ENCODE measurements at regions not wholly inside any gene's neighbourhood (a gene's known extent, or its start where the extent isn't known, plus 50 kb on each side); places are given as distances from the start of the nearest gene placed in this dataset.

- H3K4me3 ChIP-seq (ENCODE audit: low read depth in 1 of 3, low read length in 3 of 3), result no peak overlapping the region
- peak overlapping the region; percentile 47 to 89 for H3K9ac ChIP-seq (ENCODE audit: low read depth in 1 of 2, low read length in 2 of 2)
- TF ChIP-seq JUND (IDR thresholded peaks at IDR 0.05) (no peak), GABPA (IDR thresholded peaks at IDR 0.05 in 1 of 2, conservative IDR thresholded peaks at IDR 0.05 in 1 of 2) (no peak), YY1 (IDR thresholded peaks at IDR 0.05) (no peak), ATF3 (IDR thresholded peaks at IDR 0.05) (no peak), NR2F2 (IDR thresholded peaks at IDR 0.05) (no peak), ZBTB33 (IDR thresholded peaks at IDR 0.05) (no peak), FOXA2 (IDR thresholded peaks at IDR 0.05) (no peak), MAX (IDR thresholded peaks at IDR 0.05) (no peak), HNF4G (IDR thresholded peaks at IDR 0.05) (no peak), SP1 (IDR thresholded peaks at IDR 0.05) (no peak), TAF1 (conservative IDR thresholded peaks at IDR 0.05) (no peak)
- no peaks in the 10 kb centered on the region for H3K36me3 ChIP-seq (ENCODE audit: control insufficient read depth in 4 of 4, insufficient read depth in 3 of 4, low read depth in 1 of 4, low read length in 3 of 4)
- H3K9me3 ChIP-seq (ENCODE audit: control insufficient read depth in 4 of 4, low read length in 3 of 4), result no peaks in the 10 kb centered on the region
- H3K27ac ChIP-seq (ENCODE audit: low read depth in 1 of 2, low read length in 2 of 2), result peak overlapping the region; percentile 92 to 93
- DNase-seq (ENCODE audit: low spot score), result no peak
- 76% methylated on average over 12 of the region's 12 CpGs for WGBS
- H3K27me3 ChIP-seq (ENCODE audit: control insufficient read depth in 4 of 4, insufficient read depth in 4 of 4, low read length in 3 of 4), result no peaks in the 10 kb centered on the region
- peaks cover 19 to 65% (median 51%) of the 10 kb centered on the region in 4 donors for H3K4me1 ChIP-seq (ENCODE audit: control insufficient read depth in 4 of 4, insufficient read depth in 4 of 4, low read length in 3 of 4)
Observed at GRCh38 chr1:234533034-234533891, 54.3 kb upstream of the TARBP1 start.

- Histone ChIP-seq H3K9me3 (ENCODE audit: control insufficient read depth in 4 of 4, low read length in 3 of 4) (no peaks in the 10 kb centered on the region), H3K36me3 (ENCODE audit: control insufficient read depth in 4 of 4, insufficient read depth in 3 of 4, low read depth in 1 of 4, low read length in 3 of 4) (no peaks in the 10 kb centered on the region), H3K9ac (ENCODE audit: low read depth in 1 of 2, low read length in 2 of 2) (peak overlapping the region; percentile 77 to 88), H3K27me3 (ENCODE audit: control insufficient read depth in 4 of 4, insufficient read depth in 4 of 4, low read length in 3 of 4) (no peaks in the 10 kb centered on the region), H3K4me3 (ENCODE audit: low read depth in 1 of 3, low read length in 3 of 3) (no peak overlapping the region), H3K27ac (ENCODE audit: low read depth in 1 of 2, low read length in 2 of 2) (peak overlapping the region; percentile 92 to 93), H3K4me1 (ENCODE audit: control insufficient read depth in 4 of 4, insufficient read depth in 4 of 4, low read length in 3 of 4) (peaks cover 17 to 60% (median 48%) of the 10 kb centered on the region in 4 donors)
- WGBS, result 16% methylated on average over 7 of the region's 7 CpGs
- TF ChIP-seq HNF4A (conservative IDR thresholded peaks at IDR 0.05), result peak; percentile 66 to 88
- TF ChIP-seq HNF4G (IDR thresholded peaks at IDR 0.05), result peak; percentile 43
- TF ChIP-seq EGR1 (IDR thresholded peaks at IDR 0.05; ENCODE audit: low read depth in 2 of 2), result peak in 1 of 2 donors; percentile 86
- no peak for TF ChIP-seq NR2F2 (IDR thresholded peaks at IDR 0.05)
- TF ChIP-seq FOXA2 (IDR thresholded peaks at IDR 0.05), result peak; percentile 75
- TF ChIP-seq YY1 (IDR thresholded peaks at IDR 0.05), result peak; percentile 89
- peak; percentile 66 for TF ChIP-seq FOXA1 (IDR thresholded peaks at IDR 0.05)
- peak; percentile 80 to 94 for TF ChIP-seq JUND (IDR thresholded peaks at IDR 0.05)
- peak; percentile 78 for TF ChIP-seq ZBTB33 (IDR thresholded peaks at IDR 0.05)
- peak; percentile 85 to 97 for TF ChIP-seq RXRA (IDR thresholded peaks at IDR 0.05)
- TF ChIP-seq RAD21 (IDR thresholded peaks at IDR 0.05), result peak; percentile 60 to 63
- peak; percentile 91 for TF ChIP-seq SP1 (IDR thresholded peaks at IDR 0.05)
- peak; percentile 80 for TF ChIP-seq MAX (IDR thresholded peaks at IDR 0.05)
- peak; percentile 88 for TF ChIP-seq ATF3 (IDR thresholded peaks at IDR 0.05)
- TF ChIP-seq TAF1 (conservative IDR thresholded peaks at IDR 0.05), result peak; percentile 47
- TF ChIP-seq CTCF (IDR thresholded peaks at IDR 0.05; ENCODE audit: low read depth, low read length, missing input control), result no peak
- TF ChIP-seq GABPA (IDR thresholded peaks at IDR 0.05 in 1 of 2, conservative IDR thresholded peaks at IDR 0.05 in 1 of 2), result no peak
- TF ChIP-seq REST (IDR thresholded peaks at IDR 0.05), result peak; percentile 76
- DNase-seq (ENCODE audit: low spot score), result no peak
Observed at GRCh38 chr1:234532503-234532922, 53.5 kb upstream of the TARBP1 start.

All from liver (tissue), 8 donors.